Pancreas (tissue), 10 donors: ENCODE measurements at regions not wholly inside any gene's neighbourhood (a gene's known extent, or its start where the extent isn't known, plus 50 kb on each side); places are given as distances from the start of the nearest gene placed in this dataset.

Source experiments
- ATAC-seq, 4 donors: fragments of 200-7000 bp; cut with Tn5 transposase; one replicate each; pipeline versions ENCODE4 v1.8.0 to v1.9.1; 2020; ENCODE audit warnings: mild to moderate bottlenecking in 4 of 4, moderate library complexity in 4 of 4
- DNase-seq, 6 donors: peaks; one replicate each; pipeline ENCODE4 v3.0.0-alpha.2; 2020
- FAIRE-seq: peaks from 2 replicates; lab custom pipeline; 2012; peaks lifted over from hg19 to GRCh38; lab: Jason Lieb, UNC
- H3K27ac ChIP-seq, 4 donors: fragments of 200-600 bp; sonication (generic); 1 replicate in 3 of 4; 2 replicates in 1 of 4; pipeline versions ENCODE4 v1.5.0 to v1.8.0; 2020
- H3K27me3 ChIP-seq, 4 donors: fragments of 200-600 bp; one replicate each; pipeline ENCODE4 v1.8.0; 2021
- H3K36me3 ChIP-seq, 3 donors: fragments of 200-600 bp; sonication (generic) in 1 of 3; one replicate each; pipeline versions ENCODE4 v1.5.0 to v1.8.0; 2020 to 2021
- H3K4me1 ChIP-seq, 3 donors: fragments of 200-600 bp; one replicate each; pipeline ENCODE4 v1.8.0; 2021
- H3K4me3 ChIP-seq, 4 donors: fragments of 200-600 bp; sonication (generic) in 2 of 4; one replicate each; pipeline versions ENCODE4 v1.5.0 to v1.8.0; 2020 to 2021
- H3K9me3 ChIP-seq, 4 donors: fragments of 200-600 bp; one replicate each; pipeline ENCODE4 v1.8.0; 2021
- WGBS, 2 donors: extraction: QIAGEN DNeasy Blood & Tissue Kit; methylation state at CpG; one replicate each; pipeline ENCODE4 v1.1.7; 2013; 5-methylcytosine and 5-hydroxymethylcytosine counted together
- intact Hi-C, 3 donors: fragments of 100-400 bp; cut with DNase I; formaldehyde crosslinking; loops; one replicate each; pipeline versions ENCODE4 v1.11.1 to v1.14.2; 2022
- TF ChIP-seq, protein P1 (sequence below), 4 donors: fragments of 200-600 bp; sonication (generic) in 3 of 4; IDR thresholded peaks; one replicate each; pipeline versions ENCODE4 v1.5.0 to v1.8.0; 2021; ENCODE audit warnings: antibody characterized with exemption in 4 of 4
- donor health status: healthy with polysubstance abuse.
- donor health status: DM: no; HTN: no; CAD: no; lungs with moderate emphysema.
- donor health status: DM: no; HTN: no; CAD: no.
- donor health status: control.
- donor health status: control.
- donor health status: Bipolar disorder and iron deficiency.
- donor health status: DM: yes; HTN: yes; CAD: no.
- donor health status: DM: no; HTN: no; CAD: no.
- donor health status: DM: no; HTN: no; CAD: no.
- donor health status: DM: yes; HTN: yes; CAD: no.

DNA sequence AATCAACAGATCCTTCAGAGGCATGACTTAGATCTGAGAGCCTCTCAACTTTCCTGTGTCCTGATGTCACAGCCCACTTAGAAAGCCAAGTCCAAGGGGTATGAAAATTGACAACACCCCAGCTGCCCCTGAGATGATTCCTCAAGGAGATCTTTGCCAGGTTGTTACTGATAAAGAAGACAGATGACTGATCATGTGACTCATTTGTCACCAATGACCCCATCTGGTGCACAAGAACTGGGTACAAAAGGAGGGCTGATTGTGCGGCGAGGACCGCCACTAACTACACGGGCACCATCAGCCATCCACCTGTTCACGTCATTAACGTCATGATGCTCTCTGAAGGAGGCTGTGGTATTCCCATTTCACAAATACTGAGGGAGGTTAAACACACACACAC lies 583.2 kb upstream of the KLF4 start:
- Histone ChIP-seq H3K4me3 (no peak overlapping the region), H3K9me3 (no peaks in the 10 kb centered on the region), H3K4me1 (no peaks in the 10 kb centered on the region), H3K27ac (no peak overlapping the region), H3K36me3 (no peaks in the 10 kb centered on the region), H3K27me3 (no peaks in the 10 kb centered on the region)
- WGBS, 2 donors = 85 to 94% methylated on average over 6 of the region's 6 CpGs
- intact Hi-C loops = no loop called here
- ATAC-seq (no peak), DNase-seq (no peak), FAIRE-seq (no peak)
- TF ChIP-seq, protein P1, sequence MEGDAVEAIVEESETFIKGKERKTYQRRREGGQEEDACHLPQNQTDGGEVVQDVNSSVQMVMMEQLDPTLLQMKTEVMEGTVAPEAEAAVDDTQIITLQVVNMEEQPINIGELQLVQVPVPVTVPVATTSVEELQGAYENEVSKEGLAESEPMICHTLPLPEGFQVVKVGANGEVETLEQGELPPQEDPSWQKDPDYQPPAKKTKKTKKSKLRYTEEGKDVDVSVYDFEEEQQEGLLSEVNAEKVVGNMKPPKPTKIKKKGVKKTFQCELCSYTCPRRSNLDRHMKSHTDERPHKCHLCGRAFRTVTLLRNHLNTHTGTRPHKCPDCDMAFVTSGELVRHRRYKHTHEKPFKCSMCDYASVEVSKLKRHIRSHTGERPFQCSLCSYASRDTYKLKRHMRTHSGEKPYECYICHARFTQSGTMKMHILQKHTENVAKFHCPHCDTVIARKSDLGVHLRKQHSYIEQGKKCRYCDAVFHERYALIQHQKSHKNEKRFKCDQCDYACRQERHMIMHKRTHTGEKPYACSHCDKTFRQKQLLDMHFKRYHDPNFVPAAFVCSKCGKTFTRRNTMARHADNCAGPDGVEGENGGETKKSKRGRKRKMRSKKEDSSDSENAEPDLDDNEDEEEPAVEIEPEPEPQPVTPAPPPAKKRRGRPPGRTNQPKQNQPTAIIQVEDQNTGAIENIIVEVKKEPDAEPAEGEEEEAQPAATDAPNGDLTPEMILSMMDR (IDR thresholded peaks at IDR 0.05) = no peak

DNA sequence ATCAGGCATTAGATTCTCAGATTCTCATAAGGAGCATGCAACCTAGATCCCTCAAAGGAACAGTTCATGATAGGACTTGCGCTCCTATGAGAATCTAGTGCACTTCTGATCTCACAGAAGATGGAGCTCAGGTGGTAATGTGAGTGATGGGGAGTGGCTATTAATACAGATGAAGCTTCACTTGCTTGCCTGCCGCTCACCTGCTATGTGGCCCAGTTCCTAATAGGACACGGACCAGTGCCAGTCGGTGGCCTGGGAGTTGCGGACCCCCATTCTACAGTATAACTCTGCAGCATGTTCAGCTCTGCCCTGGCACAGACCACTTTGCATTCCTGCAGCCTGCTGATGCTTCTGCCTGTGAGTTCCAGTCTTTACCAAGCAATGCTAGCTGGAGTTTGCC lies 581.3 kb upstream of the KLF4 start:
- TF ChIP-seq, protein P1 (IDR thresholded peaks at IDR 0.05) = no peak
- Histone ChIP-seq H3K9me3 (no peaks in the 10 kb centered on the region), H3K27me3 (no peaks in the 10 kb centered on the region), H3K27ac (no peak overlapping the region), H3K4me3 (no peak overlapping the region), H3K36me3 (no peaks in the 10 kb centered on the region), H3K4me1 (no peaks in the 10 kb centered on the region)
- FAIRE-seq (no peak), ATAC-seq (no peak), DNase-seq (no peak)
- WGBS, 2 donors = 91 to 93% methylated on average over 5 of the region's 5 CpGs
- intact Hi-C loops = no loop called here

DNA sequence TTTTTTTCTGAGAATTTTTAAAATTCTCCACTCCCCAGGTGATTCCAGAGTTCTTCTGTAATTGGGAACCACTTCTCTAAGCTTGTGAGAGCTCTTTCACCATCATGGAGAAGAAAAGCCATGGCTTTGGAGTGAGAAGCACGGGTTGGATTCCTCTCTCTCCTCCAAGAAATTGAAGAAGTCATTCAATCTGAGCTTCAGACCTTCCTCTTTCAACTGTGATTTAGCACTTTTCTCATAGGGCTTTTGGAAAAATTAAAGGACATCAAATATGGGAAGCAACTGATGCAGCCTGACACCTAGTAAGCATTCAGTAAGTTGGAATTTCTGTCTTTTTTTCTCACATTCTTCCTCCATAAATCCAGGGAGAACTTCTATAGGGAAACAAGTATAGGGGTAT lies 580.4 kb upstream of the KLF4 start:
- ATAC-seq (no peak), DNase-seq (no peak), FAIRE-seq (no peak)
- intact Hi-C loops = no loop called here
- no peaks in the 10 kb centered on the region for H3K27me3 ChIP-seq
- H3K9me3 ChIP-seq = no peaks in the 10 kb centered on the region
- H3K4me1 ChIP-seq = no peaks in the 10 kb centered on the region
- H3K27ac ChIP-seq = no peak overlapping the region
- 61 to 63% methylated on average over 1 of the region's 1 CpG for WGBS, 2 donors
- TF ChIP-seq, protein P1 (IDR thresholded peaks at IDR 0.05) = no peak
- no peaks in the 10 kb centered on the region for H3K36me3 ChIP-seq
- H3K4me3 ChIP-seq = no peak overlapping the region

DNA sequence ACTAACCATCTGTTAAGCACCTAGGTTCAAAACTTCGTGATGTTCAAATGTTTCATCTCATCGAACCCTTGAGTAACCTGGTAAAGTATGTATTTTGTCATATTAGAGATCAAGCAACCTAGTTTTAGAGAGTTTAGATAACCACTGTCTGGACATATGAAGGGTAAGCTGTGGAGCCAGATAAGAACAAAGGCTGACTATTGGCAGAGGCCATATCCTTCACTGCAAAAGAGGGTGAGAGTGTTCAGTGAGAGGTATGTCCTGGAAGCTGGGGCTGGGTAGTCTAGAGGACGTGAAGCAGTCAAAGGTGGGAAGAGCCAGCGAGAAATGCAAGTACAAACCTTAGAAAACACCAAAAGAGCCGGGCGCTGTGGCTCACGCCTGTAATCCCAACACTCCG lies 573.1 kb upstream of the KLF4 start:
- FAIRE-seq = no peak
- WGBS, 2 donors = 75 to 79% methylated on average over 8 of the region's 8 CpGs
- intact Hi-C loops = no loop called here

DNA sequence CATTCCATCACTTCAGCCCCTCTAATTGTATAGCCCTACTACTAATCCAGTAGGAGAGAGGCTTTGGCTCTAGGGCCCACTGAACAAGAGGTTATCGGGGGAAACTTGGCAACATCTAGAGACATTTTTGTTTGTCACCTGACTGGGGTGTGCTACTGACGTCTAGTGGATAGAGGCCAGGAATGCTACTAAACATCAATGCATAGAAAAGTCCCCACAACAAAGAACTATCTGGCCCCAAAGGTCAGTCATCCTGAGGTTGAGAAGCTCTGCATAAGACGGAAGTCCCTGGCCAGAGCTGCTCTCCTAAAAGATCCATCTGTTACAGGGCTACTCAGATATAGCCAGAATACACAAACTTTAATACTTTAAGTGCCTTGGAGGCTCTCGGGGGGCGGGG lies 570.6 kb upstream of the KLF4 start:
- intact Hi-C loops = no loop called here
- Histone ChIP-seq H3K27ac (no peak overlapping the region), H3K36me3 (no peaks in the 10 kb centered on the region), H3K27me3 (peaks cover 0 to 2% (median 0%) of the 10 kb centered on the region in 4 donors), H3K9me3 (no peaks in the 10 kb centered on the region), H3K4me3 (no peak overlapping the region), H3K4me1 (no peaks in the 10 kb centered on the region)
- DNase-seq = no peak
- TF ChIP-seq, protein P1 (IDR thresholded peaks at IDR 0.05) = no peak
- 72 to 78% methylated on average over 5 of the region's 5 CpGs for WGBS, 2 donors
- FAIRE-seq = no peak
- ATAC-seq = no peak

More for the DNA sequence above, 573.1 kb upstream of the KLF4 start:
- Histone ChIP-seq H3K9me3 (no peaks in the 10 kb centered on the region), H3K27me3 (peaks cover 0 to 2% (median 0%) of the 10 kb centered on the region in 4 donors), H3K4me3 (no peak overlapping the region), H3K4me1 (no peaks in the 10 kb centered on the region), H3K27ac (no peak overlapping the region), H3K36me3 (no peaks in the 10 kb centered on the region)
- DNase-seq (no peak), ATAC-seq (no peak)
- TF ChIP-seq, protein P1 (IDR thresholded peaks at IDR 0.05) = no peak
